Limb (tissue), 2 donors: ENCODE measurements at regions not wholly inside any gene's neighbourhood (a gene's known extent, or its start where the extent isn't known, plus 50 kb on each side); places are given as distances from the start of the nearest gene placed in this dataset.
A peak's percentile ranks its signal among the peaks of the same experiment; 100 is the strongest.
"Not testable (repeated sequence)": the region's sequence is repeated elsewhere in the genome, so short reads cannot be mapped to it uniquely, and the experiment has no call there.

Experiments
- DNase-seq, 2 donors: peaks; one replicate each; pipeline ENCODE4 v3.0.0-alpha.2; 2016; ENCODE audit errors: extremely low spot score in 2 of 2

GRCh38 chr12:20105943-20106342 lies 262.4 kb upstream of the PDE3A start:
- DNase-seq, result no peak

GRCh38 chr12:20109676-20110075 lies 258.7 kb upstream of the PDE3A start:
- no peak for DNase-seq

- DNase-seq, result not testable (repeated sequence)
Observed at GRCh38 chr12:20115371-20115770, 253.0 kb upstream of the PDE3A start.

- no peak for DNase-seq
Observed at GRCh38 chr12:20119596-20120402, 248.5 kb upstream of the PDE3A start.

- no peak for DNase-seq
Observed at GRCh38 chr12:20120403-20120725, 248.0 kb upstream of the PDE3A start.

GRCh38 chr12:20122274-20122673 lies 246.1 kb upstream of the PDE3A start:
- no peak for DNase-seq

GRCh38 chr12:20123465-20123864 lies 244.9 kb upstream of the PDE3A start:
- DNase-seq, result no peak

- no peak for DNase-seq
Observed at GRCh38 chr12:20125276-20125798, 243.0 kb upstream of the PDE3A start.

GRCh38 chr12:20126601-20127000 lies 241.7 kb upstream of the PDE3A start:
- no peak for DNase-seq

- no peak for DNase-seq
Observed at GRCh38 chr12:20127413-20127812, 240.9 kb upstream of the PDE3A start.

- no peak for DNase-seq
Observed at GRCh38 chr12:20128928-20129327, 239.4 kb upstream of the PDE3A start.

GRCh38 chr12:20132818-20133217 lies 235.5 kb upstream of the PDE3A start:
- DNase-seq, result no peak

- DNase-seq, result no peak
Observed at GRCh38 chr12:20134652-20135051, 233.7 kb upstream of the PDE3A start.

- no peak for DNase-seq
Observed at GRCh38 chr12:20140751-20141150, 227.6 kb upstream of the PDE3A start.

GRCh38 chr12:20142316-20142715 lies 226.0 kb upstream of the PDE3A start:
- peak in 1 of 2 donors; percentile 30 for DNase-seq

GRCh38 chr12:20142956-20143355 lies 225.4 kb upstream of the PDE3A start:
- no peak for DNase-seq

GRCh38 chr12:20144341-20144740 lies 224.0 kb upstream of the PDE3A start:
- no peak for DNase-seq

- DNase-seq, result no peak
Observed at GRCh38 chr12:20148241-20148640, 220.1 kb upstream of the PDE3A start.

GRCh38 chr12:20150835-20151422 lies 217.4 kb upstream of the PDE3A start:
- DNase-seq, result no peak

GRCh38 chr12:20154052-20154451 lies 214.3 kb upstream of the PDE3A start:
- no peak for DNase-seq

- no peak for DNase-seq
Observed at GRCh38 chr12:20155374-20155773, 213.0 kb upstream of the PDE3A start.

GRCh38 chr12:20160899-20161298 lies 207.4 kb upstream of the PDE3A start:
- not testable (repeated sequence) for DNase-seq

GRCh38 chr12:20174528-20175175 lies 193.7 kb upstream of the PDE3A start:
- DNase-seq, result no peak
